HG03066 (cell line): ENCODE measurements at regions not wholly inside any gene's neighbourhood (a gene's known extent, or its start where the extent isn't known, plus 50 kb on each side); places are given as distances from the start of the nearest gene placed in this dataset.
"Not testable (repeated sequence)": the region's sequence is repeated elsewhere in the genome, so short reads cannot be mapped to it uniquely, and the experiment has no call there.

ENCODE experiments used
- ATAC-seq: cut with Tn5 transposase; IDR thresholded peaks from one replicate; pipeline ENCODE4 v1.9.1; 2021; ENCODE audit warnings: low read depth; ENCODE audit not compliant: unreplicated experiment

GRCh38 chr1:41994195-41994894 lies 75.6 kb upstream of the HIVEP3 start:
- no peak for ATAC-seq

- ATAC-seq: no peak
These were observed 64.7 kb upstream of the HIVEP3 start for GRCh38 chr1:41983451-41983850.

- ATAC-seq: no peak
These were observed 63.1 kb upstream of the HIVEP3 start for GRCh38 chr1:41981796-41982195.

- no peak for ATAC-seq
These were observed 62.3 kb upstream of the HIVEP3 start for GRCh38 chr1:41980827-41981653.

- ATAC-seq: no peak
These were observed 60.3 kb upstream of the HIVEP3 start for GRCh38 chr1:41978986-41979385.

GRCh38 chr1:41977326-41977725 lies 58.6 kb upstream of the HIVEP3 start:
- ATAC-seq: no peak

- ATAC-seq: no peak
These were observed 57.9 kb upstream of the HIVEP3 start for GRCh38 chr1:41976671-41977070.

- ATAC-seq: no peak
These were observed 57.3 kb upstream of the HIVEP3 start for GRCh38 chr1:41975850-41976569.

- ATAC-seq: no peak
These were observed 56.4 kb upstream of the HIVEP3 start for GRCh38 chr1:41975121-41975520.

GRCh38 chr1:41968557-41968956 lies 49.8 kb upstream of the HIVEP3 start:
- not testable (repeated sequence) for ATAC-seq
